Glutamatergic neuron (in vitro differentiated cells): ENCODE measurements at regions not wholly inside any gene's neighbourhood (a gene's known extent, or its start where the extent isn't known, plus 50 kb on each side); places are given as distances from the start of the nearest gene placed in this dataset.

Source experiments
- DNase-seq: peaks from one replicate; pipeline ENCODE4 v3.0.0; 2022
- H3K27ac Mint-ChIP-seq: one replicate; pipeline ENCODE4 v1.8.0; 2020; ENCODE audit warnings: mild to moderate bottlenecking, mixed read lengths, inconsistent platforms; ENCODE audit not compliant: unreplicated experiment
- H3K27me3 Mint-ChIP-seq: one replicate; pipeline ENCODE4 v1.8.0; 2020; ENCODE audit warnings: mild to moderate bottlenecking, moderate library complexity, mixed read lengths, inconsistent platforms; ENCODE audit not compliant: unreplicated experiment
- H3K36me3 Mint-ChIP-seq: one replicate; pipeline ENCODE4 v1.8.0; 2020; ENCODE audit warnings: mild to moderate bottlenecking, mixed read lengths, inconsistent platforms; ENCODE audit not compliant: unreplicated experiment
- H3K4me1 Mint-ChIP-seq: one replicate; pipeline ENCODE4 v1.8.0; 2020; ENCODE audit warnings: mild to moderate bottlenecking, low read depth, mixed read lengths, inconsistent platforms; ENCODE audit not compliant: unreplicated experiment
- H3K4me3 Mint-ChIP-seq: one replicate; pipeline ENCODE4 v1.8.0; 2020; ENCODE audit warnings: mild to moderate bottlenecking, mixed read lengths, inconsistent platforms; ENCODE audit not compliant: unreplicated experiment
- H3K9me3 Mint-ChIP-seq: one replicate; pipeline ENCODE4 v1.8.0; 2020; ENCODE audit warnings: mild to moderate bottlenecking, moderate library complexity, mixed read lengths, inconsistent platforms; ENCODE audit not compliant: unreplicated experiment
- CTCF ChIP-seq: fragments of 200-600 bp; sonication (generic); IDR thresholded peaks from one replicate; pipeline ENCODE4 v1.5.0; 2021; ENCODE audit not compliant: partially characterized antibody, unreplicated experiment

- Mint-ChIP-seq H3K27ac (no peak overlapping the region), H3K4me3 (no peak overlapping the region), H3K4me1 (no peaks in the 10 kb centered on the region), H3K9me3 (peaks cover 3% of the 10 kb centered on the region), H3K27me3 (peaks cover under 1% of the 10 kb centered on the region), H3K36me3 (peaks cover 4% of the 10 kb centered on the region)
- TF ChIP-seq CTCF, result no peak
- DNase-seq, result no peak
Observed at GRCh38 chr1:17887661-17888371, 132.7 kb downstream of the ACTL8 start.

DNA sequence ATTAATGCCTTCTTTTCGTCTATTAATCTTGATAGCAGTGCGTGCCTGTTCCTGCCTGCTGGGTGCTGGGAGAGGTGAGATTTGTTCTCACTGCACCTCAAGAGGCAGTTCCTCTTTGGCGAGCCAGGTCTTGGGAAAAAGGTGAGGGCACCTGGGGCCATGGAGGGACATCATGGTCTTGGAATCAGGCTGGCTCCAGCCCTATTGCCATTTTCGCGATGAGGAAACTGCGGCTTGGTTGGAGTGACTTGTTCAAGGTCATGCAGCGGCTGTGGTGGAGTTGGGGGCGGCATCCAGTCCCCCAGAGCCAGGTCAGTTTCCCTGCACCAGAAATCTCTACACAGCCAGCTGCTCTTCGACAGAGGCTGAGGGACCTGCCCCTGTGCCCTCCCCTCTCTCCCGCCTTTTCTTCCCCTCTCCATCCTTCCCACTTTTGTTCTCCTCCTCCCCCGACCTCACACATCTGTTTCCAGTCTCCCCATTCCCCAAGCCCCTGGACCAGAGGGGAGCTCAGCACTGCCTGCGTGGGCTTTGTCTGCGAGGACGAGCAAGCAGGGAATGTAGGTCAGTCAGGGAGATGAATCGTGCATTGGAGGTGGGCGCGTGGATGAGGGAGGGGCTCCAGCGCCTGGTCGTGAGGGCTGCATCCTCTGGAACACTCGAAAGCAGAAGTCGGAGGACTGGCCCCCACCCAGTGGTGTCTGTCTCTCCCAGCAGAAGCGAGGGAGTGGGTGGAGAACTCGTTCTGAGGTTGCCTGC, 135.1 kb downstream of the ACTL8 start:
- DNase-seq, result no peak
- no peak overlapping the region for H3K27ac Mint-ChIP-seq
- H3K4me1 Mint-ChIP-seq, result no peaks in the 10 kb centered on the region
- H3K4me3 Mint-ChIP-seq, result no peak overlapping the region
- peaks cover 4% of the 10 kb centered on the region for H3K36me3 Mint-ChIP-seq
- H3K9me3 Mint-ChIP-seq, result peaks cover 3% of the 10 kb centered on the region
- TF ChIP-seq CTCF, result no peak
- no peaks in the 10 kb centered on the region for H3K27me3 Mint-ChIP-seq

GRCh38 chr1:17890815-17891191, 135.7 kb downstream of the ACTL8 start:
- Mint-ChIP-seq H3K9me3 (peaks cover 3% of the 10 kb centered on the region), H3K27me3 (no peaks in the 10 kb centered on the region), H3K4me1 (no peaks in the 10 kb centered on the region), H3K36me3 (peaks cover 4% of the 10 kb centered on the region), H3K4me3 (no peak overlapping the region), H3K27ac (no peak overlapping the region)
- no peak for TF ChIP-seq CTCF
- DNase-seq, result no peak

DNA sequence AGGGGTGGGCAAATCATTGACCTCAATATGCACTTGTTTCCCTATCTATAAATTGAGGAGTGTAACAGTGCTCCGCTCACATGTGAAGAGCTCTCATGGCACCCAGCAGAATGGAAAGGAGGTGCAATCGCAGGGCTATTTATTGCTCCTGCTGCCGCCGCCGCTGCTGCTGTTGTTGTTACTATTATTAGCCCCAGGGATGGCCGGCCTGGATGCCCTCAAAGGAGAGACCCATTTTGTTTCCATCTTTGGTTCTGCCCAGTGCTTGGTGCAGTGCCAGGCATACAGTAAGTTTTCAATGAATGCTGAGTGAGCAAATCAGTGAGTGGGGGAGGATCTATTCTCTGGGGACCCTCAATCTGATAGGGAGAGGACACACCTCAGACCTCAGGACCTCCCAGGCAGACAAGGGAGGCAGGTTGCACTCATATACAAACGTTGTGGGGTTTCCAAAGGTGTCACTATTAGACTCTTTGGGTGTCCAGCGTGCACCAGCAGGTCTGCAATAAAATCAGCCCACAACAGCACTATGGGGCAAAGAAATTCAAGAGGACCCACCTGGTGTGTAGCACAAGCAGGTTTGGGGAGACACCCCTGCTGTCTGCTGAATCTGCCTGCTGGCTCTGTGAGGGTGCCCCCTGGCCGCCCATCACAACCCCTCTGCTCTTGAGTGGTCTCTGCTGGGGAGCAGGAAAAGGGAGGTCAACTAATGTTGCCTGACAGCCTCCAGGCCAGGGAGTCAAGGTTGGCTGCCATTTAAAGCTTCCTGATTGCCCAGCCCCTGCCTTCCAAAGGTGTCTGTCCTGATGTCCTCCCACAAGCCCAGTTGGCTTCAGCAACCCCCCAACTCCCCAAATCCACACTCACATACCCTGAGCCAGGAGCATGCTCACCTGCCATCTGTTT, 136.3 kb downstream of the ACTL8 start:
- DNase-seq, result no peak
- H3K27me3 Mint-ChIP-seq, result no peaks in the 10 kb centered on the region
- no peak for TF ChIP-seq CTCF

More for the DNA sequence above, 136.3 kb downstream of the ACTL8 start:
- no peaks in the 10 kb centered on the region for H3K4me1 Mint-ChIP-seq
- peaks cover 3% of the 10 kb centered on the region for H3K9me3 Mint-ChIP-seq
- no peak overlapping the region for H3K27ac Mint-ChIP-seq
- no peak overlapping the region for H3K4me3 Mint-ChIP-seq
- peaks cover 4% of the 10 kb centered on the region for H3K36me3 Mint-ChIP-seq
